RWPE1 (cell line): ENCODE measurements at regions not wholly inside any gene's neighbourhood (a gene's known extent, or its start where the extent isn't known, plus 50 kb on each side); places are given as distances from the start of the nearest gene placed in this dataset.

Experiments used
- CTCF ChIA-PET: fragments of 350-600 bp; sonication (Branson Sonifier 250); formaldehyde crosslinking; extraction: SDS; loops from one replicate; lab custom pipeline; 2021; lab: Yijun Ruan, JAX
- POLR2A ChIA-PET: fragments of 400-600 bp; formaldehyde crosslinking; extraction: SDS; loops from one replicate; lab custom pipeline; 2020; ENCODE audit warnings: antibody characterized with exemption; ENCODE audit not compliant: low non-redundant PET; lab: Yijun Ruan, JAX
- DNase-seq: peaks from one replicate; pipeline ENCODE4 v3.0.0; 2012; ENCODE audit warnings: low spot score
- H3K27ac ChIP-seq: fragments of 450-650 bp; 2 replicates; pipeline ENCODE4 v1.5.1; 2017
- CTCF ChIP-seq: fragments of 450-650 bp; conservative IDR thresholded peaks from 2 replicates; pipeline ENCODE4 v1.5.1; 2017; ENCODE audit warnings: low read depth, mild to moderate bottlenecking

- CTCF ChIA-PET: no interaction called here
- POLR2A ChIA-PET: no interaction called here
- TF ChIP-seq CTCF: no peak
- no peak for DNase-seq
- no peak overlapping the region for H3K27ac ChIP-seq
Observed at GRCh38 chr5:51172903-51173626, 210.2 kb upstream of the ISL1 start.

- ChIA-PET POLR2A (no interaction called here), CTCF (interaction anchor here (1.1 kb wide), 1 partner anchor 10 kb away, joined by 3 read pairs; no protein-coding TSS in a partner anchor)
- no peak overlapping the region for H3K27ac ChIP-seq
- DNase-seq: no peak
- TF ChIP-seq CTCF: no peak
Observed at GRCh38 chr5:51181208-51181894, 201.9 kb upstream of the ISL1 start.

- TF ChIP-seq CTCF: no peak
- ChIA-PET CTCF (no interaction called here), POLR2A (no interaction called here)
- DNase-seq: no peak
- no peak overlapping the region for H3K27ac ChIP-seq
Observed at GRCh38 chr5:51185850-51186329, 197.4 kb upstream of the ISL1 start.

- no peak overlapping the region for H3K27ac ChIP-seq
- TF ChIP-seq CTCF: no peak
- ChIA-PET CTCF (no interaction called here), POLR2A (no interaction called here)
- DNase-seq: no peak
Observed at GRCh38 chr5:51188001-51188591, 195.2 kb upstream of the ISL1 start.

GRCh38 chr5:51194671-51195070, 188.6 kb upstream of the ISL1 start:
- DNase-seq: no peak
- POLR2A ChIA-PET: no interaction called here

More at GRCh38 chr5:51194671-51195070, 188.6 kb upstream of the ISL1 start:
- H3K27ac ChIP-seq: no peak overlapping the region
- no peak for TF ChIP-seq CTCF
- CTCF ChIA-PET: no interaction called here
